ENCODE measurements at regions not wholly inside any gene's neighbourhood (a gene's known extent, or its start where the extent isn't known, plus 50 kb on each side); places are given as distances from the start of the nearest gene placed in this dataset.

- TF ChIP-seq CTCF (IDR thresholded peaks at IDR 0.05) (no peak), POLR2AphosphoS5 (IDR thresholded peaks at IDR 0.05) (no peak), POLR2A (IDR thresholded peaks at IDR 0.05) (no peak), EP300 (IDR thresholded peaks at IDR 0.05) (no peak)
Observed at GRCh38 chrX:97854086-97854485, 970.4 kb downstream of the RPA4 start.

Measured in suprapubic skin (tissue), 4 donors.